GM12873 (cell line): ENCODE measurements at regions not wholly inside any gene's neighbourhood (a gene's known extent, or its start where the extent isn't known, plus 50 kb on each side); places are given as distances from the start of the nearest gene placed in this dataset.

Source experiments
- TF ChIP-seq, protein P1 (sequence below): IDR thresholded peaks from 2 replicates; pipeline ENCODE4 v1.5.1; 2012; ENCODE audit warnings: low read depth, mild to moderate bottlenecking, moderate library complexity, low read length, control low read depth; ENCODE audit not compliant: insufficient read depth; ENCODE audit errors: missing control alignments

- TF ChIP-seq, protein P1, sequence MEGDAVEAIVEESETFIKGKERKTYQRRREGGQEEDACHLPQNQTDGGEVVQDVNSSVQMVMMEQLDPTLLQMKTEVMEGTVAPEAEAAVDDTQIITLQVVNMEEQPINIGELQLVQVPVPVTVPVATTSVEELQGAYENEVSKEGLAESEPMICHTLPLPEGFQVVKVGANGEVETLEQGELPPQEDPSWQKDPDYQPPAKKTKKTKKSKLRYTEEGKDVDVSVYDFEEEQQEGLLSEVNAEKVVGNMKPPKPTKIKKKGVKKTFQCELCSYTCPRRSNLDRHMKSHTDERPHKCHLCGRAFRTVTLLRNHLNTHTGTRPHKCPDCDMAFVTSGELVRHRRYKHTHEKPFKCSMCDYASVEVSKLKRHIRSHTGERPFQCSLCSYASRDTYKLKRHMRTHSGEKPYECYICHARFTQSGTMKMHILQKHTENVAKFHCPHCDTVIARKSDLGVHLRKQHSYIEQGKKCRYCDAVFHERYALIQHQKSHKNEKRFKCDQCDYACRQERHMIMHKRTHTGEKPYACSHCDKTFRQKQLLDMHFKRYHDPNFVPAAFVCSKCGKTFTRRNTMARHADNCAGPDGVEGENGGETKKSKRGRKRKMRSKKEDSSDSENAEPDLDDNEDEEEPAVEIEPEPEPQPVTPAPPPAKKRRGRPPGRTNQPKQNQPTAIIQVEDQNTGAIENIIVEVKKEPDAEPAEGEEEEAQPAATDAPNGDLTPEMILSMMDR, result no peak
These were observed 274.1 kb upstream of the COBL start for GRCh38 chr7:51590746-51591145.

DNA sequence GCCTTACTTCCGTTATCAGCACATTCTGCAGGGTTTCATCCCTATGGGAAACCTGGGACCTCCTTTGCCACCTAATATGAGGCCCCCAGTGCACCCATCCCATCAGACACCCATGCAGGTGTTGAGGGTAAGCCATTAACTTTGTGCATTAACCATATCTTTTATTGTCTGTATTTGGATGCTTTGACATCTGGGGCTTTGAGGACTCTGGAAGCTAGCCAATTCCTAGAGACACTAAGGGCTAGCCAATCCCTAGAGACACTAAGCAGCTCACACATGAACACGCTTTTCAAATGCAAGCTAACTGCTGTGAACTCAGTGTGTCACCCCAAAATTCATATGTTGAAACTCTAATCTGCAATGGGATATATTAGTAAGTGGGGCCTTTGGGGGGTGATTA is 272.5 kb upstream of the COBL start:
- TF ChIP-seq, protein P1, result no peak

DNA sequence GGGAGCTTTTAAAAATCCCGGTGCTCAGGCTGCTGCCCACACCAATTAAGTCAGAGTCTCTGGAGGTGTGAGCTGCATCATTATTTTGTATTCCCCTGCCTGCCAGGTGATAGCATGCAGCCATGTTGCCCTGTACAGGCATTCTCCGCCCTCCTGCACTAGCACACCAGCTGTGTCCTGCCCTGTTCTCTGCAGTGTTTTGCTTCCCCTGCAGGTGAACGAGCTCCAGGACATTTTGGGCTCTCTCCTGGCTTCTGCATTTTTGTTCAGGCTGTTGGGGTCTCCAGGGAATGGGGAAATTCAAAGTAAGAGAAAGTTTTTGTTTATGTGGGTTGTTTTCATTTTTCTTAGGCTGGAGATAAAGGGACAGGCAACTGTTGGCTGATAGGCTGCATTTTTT is 271.0 kb upstream of the COBL start:
- TF ChIP-seq, protein P1, result no peak

DNA sequence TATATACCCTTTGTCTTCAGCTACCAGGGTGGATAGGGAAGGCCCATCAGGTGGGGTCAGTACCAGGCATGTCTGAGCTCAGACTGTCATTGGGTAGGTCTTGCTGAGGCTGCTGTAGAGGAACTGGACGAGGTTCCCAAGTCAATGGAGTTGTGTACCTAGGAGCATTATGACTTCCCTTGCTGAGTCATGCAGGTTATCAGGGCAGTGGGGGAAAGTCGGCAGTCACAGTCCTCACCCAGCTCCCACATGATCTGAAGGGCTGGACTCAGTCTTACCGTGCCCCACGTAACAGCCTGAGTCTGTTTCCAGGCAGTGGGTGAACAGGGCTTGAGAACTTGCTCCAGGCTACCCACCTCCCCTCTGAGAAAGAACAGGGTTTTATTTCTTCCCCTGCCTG is 260.8 kb upstream of the COBL start:
- TF ChIP-seq, protein P1, result no peak

DNA sequence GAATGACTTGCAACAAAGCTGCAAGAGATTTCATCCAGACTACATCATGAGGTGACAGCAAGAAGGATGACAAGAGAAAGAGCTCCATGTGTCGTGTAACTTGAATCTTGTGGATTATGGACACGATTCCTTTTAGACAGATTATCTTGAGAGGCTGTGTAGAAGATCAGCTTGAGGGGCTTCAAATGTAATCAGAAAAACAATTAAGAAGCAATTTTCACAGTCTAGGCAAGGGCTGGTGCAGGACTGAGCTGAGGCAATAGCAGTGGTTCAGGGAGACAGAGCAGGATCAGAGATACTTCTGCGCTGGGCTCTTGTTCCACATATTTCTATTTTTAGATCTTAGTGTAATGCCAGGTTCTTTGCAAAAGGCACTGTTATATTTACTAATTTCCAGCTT is 253.0 kb upstream of the COBL start:
- TF ChIP-seq, protein P1, result no peak

GRCh38 chr7:51569176-51569575 is 252.6 kb upstream of the COBL start:
- TF ChIP-seq, protein P1, result no peak

DNA sequence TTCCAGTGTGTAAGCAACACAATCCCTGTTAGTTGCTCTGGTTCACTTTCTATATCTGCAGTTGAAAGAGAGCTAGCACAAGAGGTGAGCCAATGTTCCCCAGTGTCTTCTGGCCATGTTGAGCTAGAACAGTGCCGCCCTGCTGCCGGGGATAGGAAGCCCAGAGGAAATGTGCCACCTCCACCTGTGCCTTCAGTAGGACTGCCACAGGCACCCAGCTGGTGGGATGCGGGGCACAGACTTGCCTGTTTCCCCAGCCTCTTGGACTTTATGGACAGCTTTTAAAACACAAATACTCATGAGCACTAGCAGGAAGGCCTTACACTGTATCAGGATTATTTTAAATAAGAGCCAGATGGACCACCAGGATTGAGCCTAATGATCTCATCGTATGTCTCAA is 234.5 kb upstream of the COBL start:
- TF ChIP-seq, protein P1, result no peak

DNA sequence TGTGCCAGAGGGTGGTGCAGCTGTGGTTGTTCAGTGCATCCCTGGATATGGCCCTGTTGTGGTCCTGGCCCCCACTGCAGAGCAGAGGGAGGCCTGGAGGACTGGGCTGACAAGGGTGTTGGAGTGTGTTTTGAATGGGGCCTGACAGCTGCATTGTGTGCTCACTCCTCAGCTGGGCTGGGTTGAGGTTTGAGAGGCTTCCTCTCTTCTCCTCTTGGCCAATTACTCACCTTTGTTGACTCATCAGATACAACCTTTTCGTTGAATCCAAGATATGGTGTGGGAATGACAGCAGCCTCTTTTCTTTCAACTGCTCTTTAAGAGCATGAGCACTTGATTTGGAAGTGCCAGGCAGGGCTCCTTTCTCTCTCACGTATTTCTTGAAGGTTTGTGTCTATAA is 228.5 kb upstream of the COBL start:
- TF ChIP-seq, protein P1, result no peak
